Keratinocyte (primary cell): ENCODE measurements at regions not wholly inside any gene's neighbourhood (a gene's known extent, or its start where the extent isn't known, plus 50 kb on each side); places are given as distances from the start of the nearest gene placed in this dataset.

Experiments used
- DNase-seq: peaks from one replicate; pipeline ENCODE4 v3.0.0-alpha.2; 2011; ENCODE audit warnings: low read depth, missing footprints, low spot score
- FAIRE-seq: peaks from 2 replicates; lab custom pipeline; 2011; peaks lifted over from hg19 to GRCh38; lab: Jason Lieb, UNC
- H2AFZ ChIP-seq: 2 replicates; pipeline ENCODE4 v1.6.0; 2012; ENCODE audit warnings: low read length, control low read depth, inconsistent platforms; ENCODE audit not compliant: control insufficient read depth
- H3K27ac ChIP-seq: 2 replicates; pipeline ENCODE4 v1.5.1; 2011; ENCODE audit warnings: low read length; ENCODE audit not compliant: control insufficient read depth, insufficient read depth
- H3K27me3 ChIP-seq: 3 replicates; pipeline ENCODE4 v1.6.0; 2011; ENCODE audit warnings: low read length; ENCODE audit not compliant: control insufficient read depth, insufficient read depth; ENCODE audit errors: extremely low read depth
- H3K36me3 ChIP-seq, 2 experiments: 2 replicates in 1 of 2; 3 replicates in 1 of 2; pipeline ENCODE4 v1.5.1; 2011; ENCODE audit warnings: low read length in 2 of 2, mild to moderate bottlenecking in 1 of 2; ENCODE audit not compliant: control insufficient read depth in 2 of 2, insufficient read depth in 2 of 2; ENCODE audit errors: extremely low read depth in 1 of 2
- H3K4me1 ChIP-seq: 3 replicates; pipeline ENCODE4 v1.5.1; 2011; ENCODE audit warnings: low read length; ENCODE audit not compliant: control insufficient read depth, insufficient read depth; ENCODE audit errors: extremely low read depth
- H3K4me2 ChIP-seq: 3 replicates; pipeline ENCODE4 v1.6.0; 2011; ENCODE audit warnings: low read depth, low read length; ENCODE audit not compliant: control insufficient read depth, insufficient read depth; ENCODE audit errors: extremely low read depth
- H3K4me3 ChIP-seq, 3 experiments: fragments of 200-600 bp in 1 of 3; sonication (generic) in 1 of 3; 2 replicates in 2 of 3; 3 replicates in 1 of 3; pipeline ENCODE4 v1.5.1; 2011 to 2016; ENCODE audit warnings: low read length in 3 of 3, mild to moderate bottlenecking in 3 of 3, control low read depth in 2 of 3, inconsistent platforms in 1 of 3, low read depth in 1 of 3, mixed read lengths in 1 of 3, mixed run types in 1 of 3, moderate library complexity in 1 of 3; ENCODE audit not compliant: control insufficient read depth in 2 of 3, insufficient read depth in 2 of 3; ENCODE audit errors: extremely low read depth in 1 of 3
- H3K79me2 ChIP-seq: 2 replicates; pipeline ENCODE4 v1.6.0; 2012; ENCODE audit warnings: low read length; ENCODE audit not compliant: control insufficient read depth, insufficient read depth
- H3K9ac ChIP-seq: 3 replicates; pipeline ENCODE4 v1.6.0; 2011; ENCODE audit warnings: low read length; ENCODE audit not compliant: control insufficient read depth, insufficient read depth; ENCODE audit errors: extremely low read depth
- H3K9me1 ChIP-seq: 3 replicates; pipeline ENCODE4 v1.6.0; 2011; ENCODE audit warnings: low read length; ENCODE audit not compliant: control insufficient read depth, insufficient read depth; ENCODE audit errors: extremely low read depth
- H3K9me3 ChIP-seq: 2 replicates; pipeline ENCODE4 v1.5.1; 2012; ENCODE audit warnings: low read depth, low read length; ENCODE audit not compliant: control insufficient read depth
- H4K20me1 ChIP-seq: 3 replicates; pipeline ENCODE4 v1.6.0; 2011; ENCODE audit warnings: low read length; ENCODE audit not compliant: control insufficient read depth, insufficient read depth; ENCODE audit errors: extremely low read depth
- CTCF ChIP-seq, 3 experiments: IDR thresholded peaks in 1 of 3; conservative IDR thresholded peaks in 1 of 3; optimal IDR thresholded peaks in 1 of 3; 2 replicates in 2 of 3; 3 replicates in 1 of 3; pipeline versions ENCODE3 to v1.5.1; 2011; ENCODE audit warnings: low read length in 3 of 3, mild to moderate bottlenecking in 3 of 3, moderate library complexity in 2 of 3, control low read depth in 1 of 3, inconsistent platforms in 1 of 3; ENCODE audit not compliant: insufficient read depth in 2 of 3; ENCODE audit errors: extremely low read depth in 1 of 3
- EZH2 ChIP-seq: IDR thresholded peaks from one replicate; pipeline ENCODE4 v1.6.1; 2012; ENCODE audit warnings: inconsistent platforms, mild to moderate bottlenecking, low read length, moderate library complexity
- dilution Hi-C: fragments of 300-500 bp; cut with MboI; formaldehyde crosslinking; loops from one replicate; pipeline ENCODE4 v1.7.0; 2020; ENCODE audit warnings: low sequenced_read_pairs; ENCODE audit not compliant: extremely low pct_ligation_motif_present

DNA sequence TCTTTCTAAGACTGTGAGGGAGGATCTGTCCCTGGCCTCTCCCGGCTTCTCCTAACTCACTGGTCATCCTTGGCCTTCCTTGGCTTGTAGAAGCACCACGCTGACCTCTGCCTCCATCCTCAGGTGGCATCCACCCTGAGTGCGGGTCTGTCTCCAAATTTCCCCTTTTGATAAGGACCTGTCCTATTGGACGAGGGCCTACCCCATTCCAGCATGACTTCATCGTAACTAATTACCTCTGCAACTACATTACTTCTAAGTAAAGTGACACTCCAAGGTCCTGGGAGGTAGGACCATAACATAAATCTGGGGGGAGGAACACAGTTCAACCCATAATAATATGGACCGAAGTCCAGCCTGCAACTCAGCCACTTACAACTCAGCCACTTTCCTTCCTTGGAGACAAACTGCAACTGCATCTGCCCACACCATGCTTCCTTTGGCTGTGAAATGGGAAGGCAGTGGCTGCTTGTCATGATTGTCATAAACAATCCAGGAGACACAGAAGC is 229.6 kb upstream of the DIO3 start:
- Histone ChIP-seq H3K4me3 (no peak overlapping the region), H3K27ac (no peak overlapping the region), H3K27me3 (no peaks in the 10 kb centered on the region), H4K20me1 (no peaks in the 10 kb centered on the region), H3K36me3 (no peaks in the 10 kb centered on the region), H3K79me2 (no peaks in the 10 kb centered on the region), H3K4me2 (no peak overlapping the region), H3K9me3 (peaks cover 7% of the 10 kb centered on the region), H3K9ac (no peak overlapping the region), H3K4me1 (no peaks in the 10 kb centered on the region), H2AFZ (no peak overlapping the region), H3K9me1 (no peaks in the 10 kb centered on the region)
- DNase-seq, result no peak
- dilution Hi-C loops, result no loop called here
- TF ChIP-seq CTCF (optimal IDR thresholded peaks at IDR 0.05 in 1 of 3, IDR thresholded peaks at IDR 0.05 in 1 of 3, conservative IDR thresholded peaks at IDR 0.05 in 1 of 3; ENCODE audit: extremely low read depth in 1 of 3, insufficient read depth in 2 of 3, low read length in 3 of 3), result no peak
- TF ChIP-seq EZH2, result no peak
- FAIRE-seq, result no peak

DNA sequence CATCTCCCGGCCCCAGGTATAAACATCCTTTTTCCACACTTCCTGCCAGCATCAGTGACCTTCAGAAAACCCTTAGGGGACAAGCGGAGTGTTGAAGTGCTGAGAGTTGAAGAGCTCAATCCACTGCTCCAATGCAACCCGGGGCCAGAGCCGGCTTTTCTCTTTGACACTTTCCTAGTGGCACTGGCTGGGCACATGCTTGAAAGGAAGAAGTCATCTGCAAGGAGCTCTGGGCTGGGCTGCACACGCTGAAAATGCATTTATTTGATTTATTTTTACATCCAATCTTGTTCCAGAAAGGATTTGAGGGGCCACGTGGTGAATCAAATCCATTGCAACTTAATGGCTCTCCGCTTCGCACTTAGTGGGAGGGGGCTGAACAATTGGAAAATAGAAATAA is 229.0 kb upstream of the DIO3 start:
- Histone ChIP-seq H3K27ac (no peak overlapping the region), H3K4me1 (no peaks in the 10 kb centered on the region), H2AFZ (no peak overlapping the region), H3K9me1 (no peaks in the 10 kb centered on the region), H3K36me3 (no peaks in the 10 kb centered on the region), H3K27me3 (no peaks in the 10 kb centered on the region), H3K4me2 (no peak overlapping the region), H3K9me3 (peaks cover 7% of the 10 kb centered on the region), H3K9ac (no peak overlapping the region), H3K4me3 (no peak overlapping the region), H4K20me1 (no peaks in the 10 kb centered on the region), H3K79me2 (no peaks in the 10 kb centered on the region)
- no peak for FAIRE-seq
- TF ChIP-seq EZH2 (no peak), CTCF (optimal IDR thresholded peaks at IDR 0.05 in 1 of 3, IDR thresholded peaks at IDR 0.05 in 1 of 3, conservative IDR thresholded peaks at IDR 0.05 in 1 of 3; ENCODE audit: extremely low read depth in 1 of 3, insufficient read depth in 2 of 3, low read length in 3 of 3) (no peak)
- dilution Hi-C loops, result no loop called here
- DNase-seq, result no peak
